ENCODE measurements at regions not wholly inside any gene's neighbourhood (a gene's known extent, or its start where the extent isn't known, plus 50 kb on each side); places are given as distances from the start of the nearest gene placed in this dataset.

- TF ChIP-seq CTCF (conservative IDR thresholded peaks at IDR 0.05; ENCODE audit: low read depth, low read length) (no peak), EZH2 (IDR thresholded peaks at IDR 0.05; ENCODE audit: borderline replicate concordance, low read depth, low read length, poor library complexity, severe bottlenecking) (no peak)
Measured at GRCh38 chr11:103582351-103582909, 454.0 kb upstream of the DDI1 start.

Data from A673 (cell line).